Peyer's patch (tissue), 4 donors: ENCODE measurements at regions not wholly inside any gene's neighbourhood (a gene's known extent, or its start where the extent isn't known, plus 50 kb on each side); places are given as distances from the start of the nearest gene placed in this dataset.

Source experiments
- DNase-seq, 3 donors: peaks; one replicate each; pipeline ENCODE4 v3.0.0-alpha.2; 2017 to 2019
- H3K27ac ChIP-seq, 4 donors: fragments of 200-600 bp; sonication (generic); one replicate each; pipeline ENCODE4 v1.5.1; 2016 to 2019
- H3K27me3 ChIP-seq, 2 donors: fragments of 200-600 bp; sonication (generic); one replicate each; pipeline ENCODE4 v1.5.1; 2019
- H3K36me3 ChIP-seq, 3 donors: fragments of 200-600 bp; sonication (generic); one replicate each; pipeline ENCODE4 v1.5.1; 2016 to 2019
- H3K4me1 ChIP-seq, 4 donors: fragments of 200-600 bp; sonication (generic); one replicate each; pipeline ENCODE4 v1.5.1; 2016 to 2019
- H3K4me3 ChIP-seq, 4 donors: fragments of 200-600 bp; sonication (generic); 1 replicate in 3 of 4; 2 replicates in 1 of 4; pipeline ENCODE4 v1.5.1; 2016 to 2019; ENCODE audit warnings: mild to moderate bottlenecking in 1 of 4
- H3K9me3 ChIP-seq, 4 donors: fragments of 200-600 bp; sonication (generic); one replicate each; pipeline ENCODE4 v1.5.1; 2016 to 2019; ENCODE audit warnings: mild to moderate bottlenecking in 1 of 4
- POLR2A ChIP-seq, 2 donors: fragments of 450-650 bp; IDR thresholded peaks; one replicate each; pipeline ENCODE4 v1.5.1; 2017; ENCODE audit warnings: antibody characterized with exemption in 2 of 2, mild to moderate bottlenecking in 2 of 2, moderate library complexity in 2 of 2
- TF ChIP-seq, protein P1 (sequence below), 6 experiments: fragments of 450-650 bp in 4 of 6; fragments of 200-600 bp in 2 of 6; sonication (generic) in 1 of 6; IDR thresholded peaks; one replicate each; pipeline ENCODE4 v1.5.1; 2017 to 2019; ENCODE audit warnings: antibody characterized with exemption in 6 of 6, mild to moderate bottlenecking in 3 of 6, moderate library complexity in 1 of 6

DNA sequence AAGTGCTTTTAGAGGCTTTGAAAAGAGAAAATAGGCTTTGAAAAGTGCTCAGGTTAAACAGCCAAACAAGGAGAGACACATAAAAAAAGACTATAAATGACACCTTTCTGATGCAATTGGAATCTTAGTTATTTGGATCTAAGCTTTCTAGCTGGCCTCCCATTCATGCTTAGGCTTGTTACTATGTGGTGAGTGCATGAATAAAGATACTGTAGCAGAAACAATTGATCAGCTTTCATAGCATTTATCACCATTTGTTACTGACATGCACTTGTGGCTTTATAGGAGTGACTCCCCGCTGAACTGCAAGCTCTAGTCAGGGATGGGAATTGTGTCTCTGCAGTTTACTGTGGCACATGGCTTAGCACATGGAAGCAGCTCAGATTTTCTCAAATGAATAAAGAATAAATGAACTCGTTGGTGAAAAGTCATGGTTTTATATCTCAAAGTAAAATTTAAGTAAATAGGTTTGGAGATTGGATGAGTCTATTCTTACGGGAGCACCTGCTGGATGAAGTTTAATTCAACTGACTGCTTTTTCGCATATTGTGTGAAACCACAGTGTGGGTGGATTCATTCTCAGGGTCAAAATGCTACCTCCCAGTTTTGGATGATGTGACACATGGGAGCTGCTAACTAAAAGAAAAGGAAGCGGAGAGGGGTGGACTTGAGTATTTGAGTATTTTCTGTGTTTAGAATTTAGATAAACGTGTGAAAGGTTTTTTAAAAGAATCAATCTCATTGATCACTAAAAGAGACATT lies 91.1 kb upstream of the NOL4 start:
- H3K4me1 ChIP-seq, result no peaks in the 10 kb centered on the region
- TF ChIP-seq, protein P1, sequence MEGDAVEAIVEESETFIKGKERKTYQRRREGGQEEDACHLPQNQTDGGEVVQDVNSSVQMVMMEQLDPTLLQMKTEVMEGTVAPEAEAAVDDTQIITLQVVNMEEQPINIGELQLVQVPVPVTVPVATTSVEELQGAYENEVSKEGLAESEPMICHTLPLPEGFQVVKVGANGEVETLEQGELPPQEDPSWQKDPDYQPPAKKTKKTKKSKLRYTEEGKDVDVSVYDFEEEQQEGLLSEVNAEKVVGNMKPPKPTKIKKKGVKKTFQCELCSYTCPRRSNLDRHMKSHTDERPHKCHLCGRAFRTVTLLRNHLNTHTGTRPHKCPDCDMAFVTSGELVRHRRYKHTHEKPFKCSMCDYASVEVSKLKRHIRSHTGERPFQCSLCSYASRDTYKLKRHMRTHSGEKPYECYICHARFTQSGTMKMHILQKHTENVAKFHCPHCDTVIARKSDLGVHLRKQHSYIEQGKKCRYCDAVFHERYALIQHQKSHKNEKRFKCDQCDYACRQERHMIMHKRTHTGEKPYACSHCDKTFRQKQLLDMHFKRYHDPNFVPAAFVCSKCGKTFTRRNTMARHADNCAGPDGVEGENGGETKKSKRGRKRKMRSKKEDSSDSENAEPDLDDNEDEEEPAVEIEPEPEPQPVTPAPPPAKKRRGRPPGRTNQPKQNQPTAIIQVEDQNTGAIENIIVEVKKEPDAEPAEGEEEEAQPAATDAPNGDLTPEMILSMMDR (IDR thresholded peaks at IDR 0.05), result no peak
- TF ChIP-seq POLR2A (IDR thresholded peaks at IDR 0.05), result no peak
- no peak overlapping the region for H3K4me3 ChIP-seq
- no peaks in the 10 kb centered on the region for H3K36me3 ChIP-seq
- no peaks in the 10 kb centered on the region for H3K9me3 ChIP-seq
- H3K27ac ChIP-seq, result no peak overlapping the region
- no peak for DNase-seq
- H3K27me3 ChIP-seq, result no peaks in the 10 kb centered on the region

DNA sequence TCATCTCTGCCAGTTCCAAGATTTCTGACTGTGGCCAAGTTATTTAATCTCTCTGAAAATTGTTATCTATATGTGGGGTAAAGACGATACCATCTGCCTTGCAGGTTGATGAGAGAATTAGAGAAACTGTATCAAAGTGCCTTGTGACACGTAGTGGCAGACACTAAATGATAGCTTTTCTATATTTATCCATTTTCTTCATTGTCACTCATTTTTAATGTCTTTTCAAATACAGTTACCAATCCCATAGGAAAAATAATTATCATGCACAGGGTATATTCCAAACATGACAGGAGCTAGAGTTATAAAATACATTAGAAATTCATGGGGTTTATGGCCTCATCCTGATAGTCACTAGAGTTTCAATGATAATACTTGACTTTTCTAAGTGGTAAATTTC lies 95.6 kb upstream of the NOL4 start:
- no peak overlapping the region for H3K27ac ChIP-seq
- no peaks in the 10 kb centered on the region for H3K36me3 ChIP-seq
- no peak for TF ChIP-seq POLR2A (IDR thresholded peaks at IDR 0.05)
- TF ChIP-seq, protein P1 (IDR thresholded peaks at IDR 0.05), result no peak
- no peaks in the 10 kb centered on the region for H3K9me3 ChIP-seq
- no peaks in the 10 kb centered on the region for H3K27me3 ChIP-seq
- DNase-seq, result no peak
- no peaks in the 10 kb centered on the region for H3K4me1 ChIP-seq
- H3K4me3 ChIP-seq, result no peak overlapping the region

DNA sequence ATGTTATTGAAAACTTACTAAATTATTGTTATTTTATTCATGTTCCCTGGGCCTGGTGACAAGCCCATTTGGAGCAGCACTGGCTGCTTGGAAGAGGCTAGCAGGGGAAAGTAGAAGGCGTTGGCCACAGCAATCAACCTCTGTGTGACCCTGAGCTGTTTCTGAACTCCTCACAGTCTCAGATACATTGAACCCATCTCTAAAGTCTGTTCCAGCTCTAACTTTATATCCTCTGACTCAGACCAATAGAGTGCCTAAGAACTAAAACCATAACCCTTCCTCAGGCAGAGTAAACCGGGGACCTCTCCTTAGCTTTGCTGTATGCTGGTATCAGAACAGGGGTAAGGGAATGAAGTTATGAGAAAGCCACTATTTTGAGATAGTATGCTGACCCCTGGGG lies 96.4 kb upstream of the NOL4 start:
- no peaks in the 10 kb centered on the region for H3K9me3 ChIP-seq
- H3K4me1 ChIP-seq, result no peaks in the 10 kb centered on the region
- H3K27ac ChIP-seq, result no peak overlapping the region
- TF ChIP-seq, protein P1 (IDR thresholded peaks at IDR 0.05), result no peak
- no peak for TF ChIP-seq POLR2A (IDR thresholded peaks at IDR 0.05)
- no peaks in the 10 kb centered on the region for H3K36me3 ChIP-seq
- no peaks in the 10 kb centered on the region for H3K27me3 ChIP-seq
- DNase-seq, result no peak
- no peak overlapping the region for H3K4me3 ChIP-seq

DNA sequence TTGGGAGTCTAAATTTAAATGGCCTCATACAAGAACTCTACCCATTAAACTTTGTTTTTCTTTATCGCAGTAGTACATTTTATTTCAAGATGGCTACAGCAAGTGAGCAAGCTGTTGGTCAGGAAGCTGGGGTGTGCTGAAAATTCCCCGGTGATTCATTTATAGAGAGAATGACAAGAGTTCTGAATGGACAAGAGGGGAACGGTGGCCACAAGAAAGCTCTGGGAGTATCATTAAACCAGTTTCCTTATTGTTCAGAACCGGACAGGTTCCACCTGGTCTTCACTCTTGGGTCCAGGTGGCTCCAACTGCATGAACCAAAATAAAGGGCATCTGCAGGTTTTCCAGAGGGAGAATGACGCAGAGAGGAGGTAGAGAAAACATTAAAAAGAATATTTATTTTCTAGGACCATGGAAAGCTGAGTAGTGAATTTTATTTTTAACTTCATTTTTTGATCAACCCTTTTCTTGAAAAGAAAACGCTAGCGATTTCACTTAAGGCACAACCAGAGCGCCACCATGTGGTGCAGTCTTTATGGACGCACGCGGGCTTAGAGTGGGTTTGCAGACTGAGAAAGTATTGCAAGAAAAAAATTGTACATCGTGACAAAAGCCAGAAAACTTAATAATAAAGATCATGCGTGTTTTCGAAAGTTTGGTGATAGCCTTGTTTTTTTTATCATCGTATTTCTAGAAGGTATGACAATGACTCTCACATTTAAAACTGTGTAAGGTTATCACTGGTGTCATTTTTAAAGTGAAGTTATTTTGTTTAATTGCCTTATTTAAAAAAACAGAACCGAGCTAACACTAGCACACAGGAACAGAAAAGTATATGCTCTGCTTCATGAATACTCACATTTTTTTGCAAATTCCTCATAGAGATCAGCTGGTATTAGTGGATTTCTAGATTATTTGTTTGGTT lies 97.9 kb upstream of the NOL4 start:
- TF ChIP-seq, protein P1 (IDR thresholded peaks at IDR 0.05), result peak in 4 of 6 experiments; percentile 21 to 56 (median 46)
- TF ChIP-seq POLR2A (IDR thresholded peaks at IDR 0.05), result no peak
- DNase-seq, result peak in 2 of 3 donors; percentile 50 to 65
- no peaks in the 10 kb centered on the region for H3K27me3 ChIP-seq
- no peaks in the 10 kb centered on the region for H3K9me3 ChIP-seq
- H3K36me3 ChIP-seq, result no peaks in the 10 kb centered on the region
- H3K27ac ChIP-seq, result no peak overlapping the region
- H3K4me1 ChIP-seq, result no peaks in the 10 kb centered on the region
- H3K4me3 ChIP-seq, result no peak overlapping the region

DNA sequence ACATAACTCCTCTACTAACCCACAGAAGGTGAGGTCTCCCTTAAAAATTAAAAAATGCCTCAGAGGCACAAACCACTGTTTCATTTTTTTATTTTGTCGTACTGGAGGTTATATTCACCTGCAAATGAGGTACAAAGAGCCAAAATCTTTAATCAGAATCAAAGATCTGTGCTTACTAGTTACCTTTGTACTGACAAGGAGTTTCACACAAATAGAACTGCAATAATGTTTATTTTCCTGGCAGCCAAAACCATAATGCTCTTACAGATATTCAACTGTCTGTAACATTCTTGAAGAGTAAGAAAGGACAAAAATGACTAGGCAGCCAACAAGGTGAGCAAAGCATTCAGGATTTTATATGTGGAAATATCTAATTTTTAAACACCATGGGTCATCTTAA lies 105.1 kb upstream of the NOL4 start:
- Histone ChIP-seq H3K9me3 (no peaks in the 10 kb centered on the region), H3K27ac (no peak overlapping the region), H3K36me3 (no peaks in the 10 kb centered on the region), H3K27me3 (no peaks in the 10 kb centered on the region), H3K4me3 (no peak overlapping the region), H3K4me1 (no peaks in the 10 kb centered on the region)
- TF ChIP-seq, protein P1 (IDR thresholded peaks at IDR 0.05), result no peak
- no peak for TF ChIP-seq POLR2A (IDR thresholded peaks at IDR 0.05)
- no peak for DNase-seq
